Astrocyte of the spinal cord (primary cell): ENCODE measurements at regions not wholly inside any gene's neighbourhood (a gene's known extent, or its start where the extent isn't known, plus 50 kb on each side); places are given as distances from the start of the nearest gene placed in this dataset.

ENCODE experiments used
- DNase-seq: peaks from one replicate; pipeline ENCODE4 v3.0.0; 2011; ENCODE audit warnings: low read depth, low spot score
- H3K4me3 ChIP-seq: 2 replicates; pipeline ENCODE4 v1.5.1; 2011; ENCODE audit warnings: low read depth, mild to moderate bottlenecking, low read length, moderate library complexity
- in situ Hi-C: cut with HindIII; loops from 2 replicates; pipeline ENCODE4 v1.10.0; 2017; ENCODE audit warnings: low sequenced_read_pairs
- TF ChIP-seq, protein P1 (sequence below): IDR thresholded peaks from 2 replicates; pipeline ENCODE4 v1.5.1; 2012; ENCODE audit warnings: low read depth, mild to moderate bottlenecking, low read length, inconsistent platforms

DNA sequence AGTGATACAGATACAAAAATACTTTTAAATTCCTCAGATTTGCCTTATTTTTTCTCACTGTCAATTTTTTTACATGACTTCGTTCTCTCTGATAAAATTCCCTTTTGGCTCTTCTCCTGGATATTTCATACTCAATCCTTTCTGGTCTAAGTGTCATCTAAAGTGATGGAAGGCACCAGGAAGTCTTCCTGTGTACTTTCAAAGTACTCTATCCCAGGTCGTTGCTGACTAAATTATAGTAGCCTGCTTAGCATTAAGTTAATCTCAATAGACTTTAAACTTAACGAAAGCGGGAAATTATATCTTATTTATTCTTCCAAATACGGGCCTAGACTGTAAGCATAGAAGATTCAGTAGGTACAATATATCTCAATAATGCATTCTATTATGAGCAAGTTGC is 67.8 kb downstream of the CASP12 start:
- in situ Hi-C loops = no loop called here
- DNase-seq = no peak
- TF ChIP-seq, protein P1, sequence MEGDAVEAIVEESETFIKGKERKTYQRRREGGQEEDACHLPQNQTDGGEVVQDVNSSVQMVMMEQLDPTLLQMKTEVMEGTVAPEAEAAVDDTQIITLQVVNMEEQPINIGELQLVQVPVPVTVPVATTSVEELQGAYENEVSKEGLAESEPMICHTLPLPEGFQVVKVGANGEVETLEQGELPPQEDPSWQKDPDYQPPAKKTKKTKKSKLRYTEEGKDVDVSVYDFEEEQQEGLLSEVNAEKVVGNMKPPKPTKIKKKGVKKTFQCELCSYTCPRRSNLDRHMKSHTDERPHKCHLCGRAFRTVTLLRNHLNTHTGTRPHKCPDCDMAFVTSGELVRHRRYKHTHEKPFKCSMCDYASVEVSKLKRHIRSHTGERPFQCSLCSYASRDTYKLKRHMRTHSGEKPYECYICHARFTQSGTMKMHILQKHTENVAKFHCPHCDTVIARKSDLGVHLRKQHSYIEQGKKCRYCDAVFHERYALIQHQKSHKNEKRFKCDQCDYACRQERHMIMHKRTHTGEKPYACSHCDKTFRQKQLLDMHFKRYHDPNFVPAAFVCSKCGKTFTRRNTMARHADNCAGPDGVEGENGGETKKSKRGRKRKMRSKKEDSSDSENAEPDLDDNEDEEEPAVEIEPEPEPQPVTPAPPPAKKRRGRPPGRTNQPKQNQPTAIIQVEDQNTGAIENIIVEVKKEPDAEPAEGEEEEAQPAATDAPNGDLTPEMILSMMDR = no peak
- H3K4me3 ChIP-seq = no peak overlapping the region

DNA sequence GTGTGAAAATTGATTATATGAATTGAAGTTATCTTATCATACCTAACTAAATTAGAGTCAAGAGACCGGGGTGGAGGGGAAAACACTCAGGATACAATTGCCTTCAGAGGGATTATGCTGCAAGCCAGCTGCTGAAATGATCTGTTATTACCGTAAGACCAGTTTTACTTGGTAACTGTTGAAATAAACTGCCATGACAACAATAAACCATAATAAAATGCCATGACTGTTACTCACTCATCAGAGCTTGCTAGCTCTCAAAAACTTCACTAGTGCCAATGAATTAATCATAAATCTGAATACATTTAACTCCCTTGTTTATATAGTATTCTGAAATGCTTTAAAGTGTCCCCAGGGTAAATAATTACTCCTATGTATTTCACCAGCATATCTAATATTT is 68.2 kb downstream of the CASP12 start:
- peak; percentile 56 for DNase-seq
- TF ChIP-seq, protein P1 = no peak
- H3K4me3 ChIP-seq = no peak overlapping the region
- in situ Hi-C loops = no loop called here

DNA sequence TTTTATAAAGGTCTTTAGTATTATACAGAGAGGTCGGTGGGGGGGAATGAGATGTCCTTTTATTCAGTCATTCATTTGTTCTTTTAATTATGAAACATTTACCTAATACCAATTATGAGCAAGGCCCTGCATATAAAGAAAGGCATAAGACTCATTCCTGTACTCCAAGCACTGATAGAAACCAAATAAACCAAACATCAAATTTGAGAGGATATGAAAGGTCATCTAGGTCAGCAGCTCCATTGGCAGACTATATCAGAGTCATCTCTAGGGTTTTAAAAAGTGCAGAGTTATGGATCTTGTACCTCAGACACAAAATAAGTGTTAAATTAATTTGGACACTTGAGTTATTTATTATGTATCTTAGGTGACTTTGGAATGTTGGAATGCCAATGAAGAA is 71.5 kb downstream of the CASP12 start:
- H3K4me3 ChIP-seq = no peak overlapping the region
- DNase-seq = no peak
- in situ Hi-C loops = no loop called here
- TF ChIP-seq, protein P1 = no peak

DNA sequence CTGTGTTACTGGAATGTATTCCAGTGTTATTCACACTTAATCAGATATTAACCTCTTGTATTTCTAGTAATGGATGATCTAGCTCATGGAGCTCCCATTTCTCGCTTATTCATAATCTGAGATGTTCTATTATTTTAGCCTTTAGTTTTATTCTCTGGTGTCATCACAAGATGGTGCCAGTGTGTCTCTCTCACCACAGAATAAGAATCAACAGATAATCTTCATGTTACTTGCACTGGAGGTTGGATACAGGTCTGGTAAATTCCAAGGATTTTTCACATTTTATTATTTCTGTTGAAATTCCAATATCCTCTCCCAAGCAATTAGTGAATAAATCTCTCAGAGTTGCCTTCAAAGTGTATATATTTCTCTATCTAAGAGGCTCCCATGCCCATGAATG is 74.6 kb downstream of the CASP12 start:
- in situ Hi-C loops = no loop called here
- no peak for DNase-seq
- TF ChIP-seq, protein P1 = no peak
- H3K4me3 ChIP-seq = no peak overlapping the region

DNA sequence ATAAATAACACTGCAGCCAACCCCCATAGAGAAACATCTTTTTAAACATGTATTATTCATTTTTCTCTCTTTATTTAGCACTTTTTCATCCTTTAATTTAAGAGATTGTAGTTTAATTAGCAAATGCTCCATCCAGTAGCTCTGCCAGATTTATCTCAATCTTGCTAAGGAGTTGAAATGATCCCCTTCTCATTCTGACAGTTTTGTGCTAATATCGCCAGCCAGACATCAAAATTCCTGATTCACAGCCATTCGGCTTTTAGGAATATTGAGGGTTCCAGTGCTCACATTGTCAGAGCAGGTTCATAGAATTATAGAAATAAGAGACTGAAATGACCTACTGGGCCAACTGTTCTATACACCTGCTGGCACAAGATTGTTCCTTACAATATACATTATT is 77.8 kb downstream of the CASP12 start:
- no peak overlapping the region for H3K4me3 ChIP-seq
- DNase-seq = no peak
- TF ChIP-seq, protein P1 = no peak
- in situ Hi-C loops = no loop called here

DNA sequence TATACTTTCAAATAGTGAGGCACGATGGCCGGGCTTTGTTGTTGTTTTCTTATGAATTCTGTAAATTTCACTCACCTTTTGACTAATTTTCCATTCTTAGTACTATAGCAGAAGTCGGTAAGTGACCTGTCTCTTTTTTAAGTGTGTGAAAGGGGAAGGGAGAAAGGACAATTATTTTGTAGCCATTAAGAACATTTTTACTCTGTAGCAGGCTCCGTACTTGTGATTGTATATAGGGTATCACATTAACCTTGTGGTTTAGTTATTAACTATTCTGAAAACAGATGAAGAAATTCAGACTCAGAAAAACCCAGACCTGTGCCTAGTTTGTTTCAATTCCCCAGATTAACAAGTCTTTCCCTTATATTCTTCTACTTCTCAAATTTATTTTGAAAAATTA is 78.7 kb downstream of the CASP12 start:
- H3K4me3 ChIP-seq = no peak overlapping the region
- in situ Hi-C loops = no loop called here
- no peak for DNase-seq
- TF ChIP-seq, protein P1 = no peak

DNA sequence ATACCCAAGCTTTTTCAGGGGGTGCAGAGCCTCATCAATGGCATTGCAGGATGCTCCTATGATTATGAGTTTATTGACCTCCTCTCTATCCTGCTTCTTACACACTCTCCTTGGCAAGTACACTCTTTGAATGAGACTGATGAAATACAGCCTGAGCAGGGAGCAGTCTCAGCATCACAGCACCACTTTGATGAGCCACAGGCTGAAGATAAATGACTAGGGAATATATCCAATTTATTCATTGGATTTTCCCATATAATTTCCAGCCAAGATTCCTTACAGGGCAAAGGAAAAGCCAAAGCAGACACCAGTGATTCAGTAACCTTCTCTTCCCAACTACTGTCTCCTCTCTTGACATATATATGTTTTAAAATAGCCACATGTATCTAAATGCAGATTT is 79.2 kb downstream of the CASP12 start:
- in situ Hi-C loops = no loop called here
- no peak overlapping the region for H3K4me3 ChIP-seq
- TF ChIP-seq, protein P1 = no peak
- DNase-seq = no peak
